GM12878 (cell line): ENCODE measurements at regions not wholly inside any gene's neighbourhood (a gene's known extent, or its start where the extent isn't known, plus 50 kb on each side); places are given as distances from the start of the nearest gene placed in this dataset.

ENCODE experiments used
- ATAC-seq: fragments of 200-7000 bp; cut with Tn5 transposase; 3 replicates; pipeline ENCODE4 v1.9.1; 2020; ENCODE audit warnings: mild to moderate bottlenecking, moderate library complexity
- BruUV-seq: library from RNA; stranded (reverse); fragments of 400-500 nt; replicated peaks from 2 replicates; lab custom pipeline; 2021; lab: Mats Ljungman, UMichigan
- CTCF ChIA-PET: fragments of 300-600 bp; sonication (Branson Sonifier 250); formaldehyde crosslinking; extraction: SDS; loops from one replicate; lab custom pipeline; 2021; ENCODE audit warnings: inconsistent platforms; lab: Yijun Ruan, JAX
- POLR2A ChIA-PET: fragments of 350-600 bp; formaldehyde crosslinking; extraction: SDS; loops from one replicate; lab custom pipeline; 2021; ENCODE audit warnings: inconsistent platforms; lab: Charles Lee
- RAD21 ChIA-PET: fragments of 300-600 bp; sonication (Branson Sonifier 250); formaldehyde crosslinking; loops from one replicate; lab custom pipeline; 2023; ENCODE audit warnings: antibody characterized with exemption; ENCODE audit not compliant: unreplicated experiment; lab: Charles Lee
- SMC1A ChIA-PET: fragments of 300-600 bp; sonication (Branson Sonifier 250); formaldehyde crosslinking; loops from one replicate; lab custom pipeline; 2023; ENCODE audit not compliant: unreplicated experiment, uncharacterized antibody; lab: Charles Lee
- DNase-seq: peaks from one replicate; pipeline ENCODE4 v3.0.0-alpha.2; 2011; ENCODE audit warnings: low read depth, low spot score
- FAIRE-seq: peaks from 3 replicates; lab custom pipeline; 2011; peaks lifted over from hg19 to GRCh38; lab: Jason Lieb, UNC
- H2AFZ ChIP-seq: 2 replicates; pipeline ENCODE4 v1.6.0; 2011; ENCODE audit warnings: low read depth, low read length, control low read depth; ENCODE audit not compliant: control insufficient read depth
- H3K27ac ChIP-seq: 2 replicates; pipeline ENCODE4 v1.5.1; 2011; ENCODE audit warnings: control low read depth; ENCODE audit not compliant: control insufficient read depth, insufficient read depth
- H3K27me3 ChIP-seq, 2 experiments: replicated peaks in 1 of 2; 2 replicates each; pipeline versions ENCODE4 v1.6.0 to v1.6.1; 2011; ENCODE audit warnings: low read length in 1 of 2; ENCODE audit not compliant: control insufficient read depth in 2 of 2, insufficient read depth in 2 of 2
- H3K36me3 ChIP-seq, 2 experiments: 2 replicates each; pipeline ENCODE4 v1.5.1; 2011; ENCODE audit warnings: low read length in 1 of 2; ENCODE audit not compliant: control insufficient read depth in 2 of 2, insufficient read depth in 2 of 2
- H3K4me1 ChIP-seq: 2 replicates; pipeline ENCODE4 v1.6.1; 2011; ENCODE audit warnings: mild to moderate bottlenecking, low read length, moderate library complexity, mixed read lengths; ENCODE audit not compliant: control insufficient read depth, insufficient read depth
- H3K4me2 ChIP-seq: 2 replicates; pipeline ENCODE4 v1.6.0; 2011; ENCODE audit warnings: control low read depth; ENCODE audit not compliant: control insufficient read depth, insufficient read depth
- H3K4me3 ChIP-seq: fragments of 200-600 bp; sonication (generic); 2 replicates; pipeline ENCODE4 v1.5.1; 2016
- H3K79me2 ChIP-seq: 2 replicates; pipeline ENCODE4 v1.6.0; 2011; ENCODE audit warnings: low read length; ENCODE audit not compliant: control insufficient read depth, insufficient read depth
- H3K9ac ChIP-seq: 2 replicates; pipeline ENCODE4 v1.8.0; 2011; ENCODE audit warnings: low read length, control low read depth, mixed read lengths; ENCODE audit not compliant: control insufficient read depth, insufficient read depth
- H3K9me3 ChIP-seq: replicated peaks from 3 replicates; pipeline ENCODE4 v1.5.1; 2011; ENCODE audit warnings: mild to moderate bottlenecking, low read length; ENCODE audit not compliant: control insufficient read depth, insufficient read depth
- H4K20me1 ChIP-seq: 2 replicates; pipeline ENCODE4 v1.6.0; 2011; ENCODE audit not compliant: control insufficient read depth, insufficient read depth
- CREB1 ChIP-seq: IDR thresholded peaks from 2 replicates; pipeline ENCODE4 v1.6.1; 2012; ENCODE audit warnings: low read depth, mild to moderate bottlenecking, inconsistent platforms
- IKZF2 ChIP-seq, 2 experiments: fragments of 450-650 bp; IDR thresholded peaks; 2 replicates each; pipeline ENCODE4 v1.6.1; 2017; ENCODE audit warnings: mild to moderate bottlenecking in 2 of 2, moderate library complexity in 2 of 2
- JUNB ChIP-seq: IDR thresholded peaks from 2 replicates; pipeline ENCODE4 v1.6.1; 2016; ENCODE audit warnings: antibody characterized with exemption, mild to moderate bottlenecking
- KAT2A ChIP-seq: conservative IDR thresholded peaks from 2 replicates; pipeline ENCODE4 v1.6.1; 2011; ENCODE audit warnings: low read depth, low read length; ENCODE audit not compliant: control insufficient read depth
- NFYB ChIP-seq: IDR thresholded peaks from 2 replicates; pipeline ENCODE4 v1.6.1; 2011; ENCODE audit warnings: low read depth, mild to moderate bottlenecking, low read length, improper control_type of control experiment, moderate library complexity; ENCODE audit not compliant: insufficient read depth
- PBX3 ChIP-seq: IDR thresholded peaks from 2 replicates; pipeline ENCODE4 v1.6.1; 2011; ENCODE audit warnings: mild to moderate bottlenecking, low read depth, low read length, moderate library complexity; ENCODE audit not compliant: insufficient replicate concordance
- POU2F2 ChIP-seq: IDR thresholded peaks from 3 replicates; pipeline ENCODE4 v1.6.1; 2011; ENCODE audit warnings: low read depth, mild to moderate bottlenecking, low read length, borderline replicate concordance
- RELA ChIP-seq: fragments of 450-650 bp; IDR thresholded peaks from 2 replicates; pipeline ENCODE4 v1.8.0; 2014; ENCODE audit warnings: borderline replicate concordance; ENCODE audit not compliant: partially characterized antibody
- SP1 ChIP-seq: IDR thresholded peaks from one replicate; pipeline ENCODE4 v1.6.1; 2011; ENCODE audit warnings: low read depth, low read length
- TCF7 ChIP-seq: IDR thresholded peaks from 2 replicates; pipeline ENCODE4 v1.6.1; 2014; ENCODE audit warnings: antibody characterized with exemption, borderline replicate concordance
- WGBS: methylation state at CpG from one replicate; pipeline ENCODE4 v1.1.6; 2016; ENCODE audit warnings: low lambda C conversion rate; ENCODE audit not compliant: insufficient replicate concordance, insufficient coverage; ENCODE audit errors: missing lambda C conversion rate; 5-methylcytosine and 5-hydroxymethylcytosine counted together
- in situ Hi-C: fragments of 300-500 bp; cut with MboI; formaldehyde crosslinking; loops from 9 replicates; pipeline ENCODE4 v1.14.3; 2018; ENCODE audit warnings: mixed read lengths
- intact Hi-C: fragments of 100-400 bp; cut with micrococcal nuclease; formaldehyde crosslinking; loops from one replicate; pipeline ENCODE4 v1.14.2; 2022; ENCODE audit not compliant: unreplicated experiment

- BruUV-seq: no TSS peak
- H3K4me2 ChIP-seq: no peak overlapping the region
- ChIA-PET RAD21 (no interaction called here), SMC1A (no interaction called here), POLR2A (interaction anchor here (0.7 kb wide), 1 partner anchor 59 kb away, joined by 3 read pairs; no protein-coding TSS in a partner anchor), CTCF (interaction anchor here (0.9 kb wide), 1 partner anchor 20 kb away, joined by 3 read pairs; no protein-coding TSS in a partner anchor)
- DNase-seq: no peak
- no peak for ATAC-seq
- intact Hi-C loops: no loop called here
- H2AFZ ChIP-seq: no peak overlapping the region
- H3K36me3 ChIP-seq: no peaks in the 10 kb centered on the region
- no peak overlapping the region for H3K27ac ChIP-seq
- TF ChIP-seq POU2F2 (no peak), KAT2A (no peak), PBX3 (no peak), NFYB (no peak), IKZF2 (IDR thresholded peaks at IDR 0.05) (no peak), RELA (no peak), TCF7 (no peak), CREB1 (no peak), JUNB (no peak), SP1 (no peak)
- no peak overlapping the region for H3K4me3 ChIP-seq
- H3K79me2 ChIP-seq: no peaks in the 10 kb centered on the region
- in situ Hi-C loops: no loop called here
- no peaks in the 10 kb centered on the region for H3K27me3 ChIP-seq
- no peaks in the 10 kb centered on the region for H3K9me3 ChIP-seq
- H4K20me1 ChIP-seq: no peaks in the 10 kb centered on the region
- H3K9ac ChIP-seq: no peak overlapping the region
- no peak for FAIRE-seq
- no peaks in the 10 kb centered on the region for H3K4me1 ChIP-seq
- 32% methylated on average over 3 of the region's 4 CpGs for WGBS
Observed at GRCh38 chr2:105607920-105608504, 136.7 kb upstream of the NCK2 start.
